H9 (cell line): ENCODE measurements at regions not wholly inside any gene's neighbourhood (a gene's known extent, or its start where the extent isn't known, plus 50 kb on each side); places are given as distances from the start of the nearest gene placed in this dataset.

ENCODE experiments used
- DNase-seq: peaks from one replicate; pipeline ENCODE4 v3.0.0-alpha.2; 2017
- H2AFZ ChIP-seq: one replicate; pipeline ENCODE4 v1.6.1; 2013; ENCODE audit warnings: mild to moderate bottlenecking, low read length, control low read depth, moderate library complexity
- H2AK5ac ChIP-seq: 2 replicates; pipeline ENCODE4 v1.6.1; 2013; ENCODE audit warnings: low read length, control low read depth, mixed read lengths; ENCODE audit not compliant: insufficient read length
- H2BK120ac ChIP-seq: one replicate; pipeline ENCODE4 v1.6.1; 2013; ENCODE audit warnings: low read depth, mild to moderate bottlenecking, low read length, control low read depth, inconsistent platforms; ENCODE audit not compliant: poor library complexity, severe bottlenecking
- H2BK12ac ChIP-seq: 2 replicates; pipeline ENCODE4 v1.6.1; 2013; ENCODE audit warnings: low read length, control low read depth, mixed read lengths, low read depth; ENCODE audit not compliant: insufficient read length
- H2BK15ac ChIP-seq: 2 replicates; pipeline ENCODE4 v1.6.1; 2013; ENCODE audit warnings: low read depth, low read length, control low read depth
- H2BK20ac ChIP-seq: one replicate; pipeline ENCODE4 v1.6.1; 2013; ENCODE audit warnings: low read depth, mild to moderate bottlenecking, low read length, control low read depth, inconsistent platforms; ENCODE audit not compliant: poor library complexity, severe bottlenecking
- H2BK5ac ChIP-seq: 2 replicates; pipeline ENCODE4 v1.6.1; 2013; ENCODE audit warnings: low read length, control low read depth, mixed read lengths; ENCODE audit not compliant: insufficient read length
- H3K14ac ChIP-seq: 2 replicates; pipeline ENCODE4 v1.6.1; 2013; ENCODE audit warnings: low read length, control low read depth; ENCODE audit not compliant: insufficient read depth
- H3K18ac ChIP-seq: 2 replicates; pipeline ENCODE4 v1.6.1; 2013; ENCODE audit warnings: low read depth, mild to moderate bottlenecking, mixed read lengths, low read length, control low read depth; ENCODE audit not compliant: insufficient read length
- H3K23ac ChIP-seq: 2 replicates; pipeline ENCODE4 v1.6.1; 2013; ENCODE audit warnings: low read length, control low read depth, mixed read lengths, low read depth; ENCODE audit not compliant: insufficient read length
- H3K23me2 ChIP-seq: 2 replicates; pipeline ENCODE4 v1.6.1; 2013; ENCODE audit warnings: low read depth, mild to moderate bottlenecking, mixed read lengths, low read length, control low read depth; ENCODE audit not compliant: insufficient read length, poor library complexity, severe bottlenecking
- H3K27ac ChIP-seq: 2 replicates; pipeline ENCODE4 v1.5.1; 2013; ENCODE audit warnings: low read length, control low read depth, mixed read lengths, low read depth; ENCODE audit not compliant: insufficient read length
- H3K27me3 ChIP-seq: 2 replicates; pipeline ENCODE4 v1.6.1; 2013; ENCODE audit warnings: low read length, control low read depth, inconsistent platforms; ENCODE audit not compliant: insufficient read depth
- H3K4ac ChIP-seq: 2 replicates; pipeline ENCODE4 v1.6.1; 2013; ENCODE audit warnings: low read depth, mild to moderate bottlenecking, control low read depth, inconsistent platforms, low read length, moderate library complexity
- H3K4me1 ChIP-seq: 2 replicates; pipeline ENCODE4 v1.6.1; 2013; ENCODE audit warnings: low read length, control low read depth, inconsistent platforms; ENCODE audit not compliant: insufficient read depth
- H3K4me2 ChIP-seq: 2 replicates; pipeline ENCODE4 v1.6.1; 2013; ENCODE audit warnings: low read length, control low read depth, mixed read lengths; ENCODE audit not compliant: insufficient read length, insufficient read depth
- H3K56ac ChIP-seq: 2 replicates; pipeline ENCODE4 v1.6.1; 2013; ENCODE audit warnings: low read depth, mild to moderate bottlenecking, mixed read lengths, low read length, control low read depth; ENCODE audit not compliant: insufficient read length
- H3K79me1 ChIP-seq: 2 replicates; pipeline ENCODE4 v1.6.1; 2013; ENCODE audit warnings: low read depth, mild to moderate bottlenecking, moderate library complexity, low read length, control low read depth, inconsistent platforms; ENCODE audit not compliant: insufficient read depth, poor library complexity, severe bottlenecking
- H3K79me2 ChIP-seq: 2 replicates; pipeline ENCODE4 v1.6.1; 2013; ENCODE audit warnings: low read length, control low read depth, inconsistent platforms; ENCODE audit not compliant: insufficient read depth
- H3K9ac ChIP-seq: 2 replicates; pipeline ENCODE4 v1.6.1; 2013; ENCODE audit warnings: low read length, control low read depth, mixed read lengths; ENCODE audit not compliant: insufficient read length; ENCODE audit errors: extremely low read depth
- H3K9me3 ChIP-seq: one replicate; pipeline ENCODE4 v1.6.1; 2013; ENCODE audit warnings: low read depth, low read length, inconsistent platforms; ENCODE audit not compliant: control insufficient read depth
- H3T11ph ChIP-seq: one replicate; pipeline ENCODE4 v1.6.1; 2013; ENCODE audit warnings: mild to moderate bottlenecking, low read length, control low read depth, inconsistent platforms
- H4K20me1 ChIP-seq: one replicate; pipeline ENCODE4 v1.6.1; 2013; ENCODE audit not compliant: control insufficient read depth, insufficient read length, insufficient read depth
- H4K5ac ChIP-seq: 2 replicates; pipeline ENCODE4 v1.6.1; 2013; ENCODE audit warnings: low read depth, mild to moderate bottlenecking, mixed read lengths, low read length, control low read depth; ENCODE audit not compliant: insufficient read length
- H4K8ac ChIP-seq: replicated peaks from 2 replicates; pipeline ENCODE4 v1.6.1; 2013; ENCODE audit warnings: low read length, control low read depth, mixed read lengths, low read depth; ENCODE audit not compliant: insufficient read length
- H4K91ac ChIP-seq: 2 replicates; pipeline ENCODE4 v1.6.1; 2013; ENCODE audit warnings: low read depth, mild to moderate bottlenecking, moderate library complexity, mixed read lengths, low read length, control low read depth; ENCODE audit not compliant: insufficient read length
- H3K27ac Mint-ChIP-seq, 3 experiments: 2 replicates in 2 of 3; 3 replicates in 1 of 3; pipeline ENCODE4 v1.8.0; 2020 to 2021; ENCODE audit warnings: mixed read lengths in 3 of 3, mild to moderate bottlenecking in 1 of 3, moderate library complexity in 1 of 3
- H3K27me3 Mint-ChIP-seq: 2 replicates; pipeline ENCODE4 v1.8.0; 2021; ENCODE audit warnings: low read depth, mild to moderate bottlenecking, moderate library complexity, mixed read lengths
- H3K36me3 Mint-ChIP-seq, 3 experiments: 2 replicates in 2 of 3; 3 replicates in 1 of 3; pipeline ENCODE4 v1.8.0; 2020 to 2021; ENCODE audit warnings: low read depth in 3 of 3, mixed read lengths in 3 of 3; ENCODE audit not compliant: insufficient read depth in 1 of 3
- H3K4me1 Mint-ChIP-seq, 2 experiments: 2 replicates each; pipeline ENCODE4 v1.8.0; 2020; ENCODE audit warnings: mixed read lengths in 2 of 2
- H3K4me3 Mint-ChIP-seq, 2 experiments: 2 replicates in 1 of 2; 3 replicates in 1 of 2; pipeline ENCODE4 v1.8.0; 2020 to 2021; ENCODE audit warnings: mild to moderate bottlenecking in 2 of 2, mixed read lengths in 2 of 2, moderate library complexity in 1 of 2
- H3K9me3 Mint-ChIP-seq, 2 experiments: 2 replicates in 1 of 2; 3 replicates in 1 of 2; pipeline ENCODE4 v1.8.0; 2020; ENCODE audit warnings: mild to moderate bottlenecking in 2 of 2, mixed read lengths in 2 of 2, moderate library complexity in 1 of 2
- WGBS: extraction: QIAGEN DNeasy Blood & Tissue Kit; methylation state at CpG from one replicate; pipeline ENCODE4 v1.1.7; 2013; ENCODE audit warnings: missing lambda C conversion rate, low lambda C conversion rate, mixed read lengths; ENCODE audit not compliant: insufficient read length; ENCODE audit errors: extremely low coverage; 5-methylcytosine and 5-hydroxymethylcytosine counted together
- TF ChIP-seq, protein P1 (sequence below): fragments of 200-600 bp; sonication (generic); conservative IDR thresholded peaks from 3 replicates; pipeline ENCODE4 v1.8.0; 2021; ENCODE audit warnings: antibody characterized with exemption, mild to moderate bottlenecking

DNA sequence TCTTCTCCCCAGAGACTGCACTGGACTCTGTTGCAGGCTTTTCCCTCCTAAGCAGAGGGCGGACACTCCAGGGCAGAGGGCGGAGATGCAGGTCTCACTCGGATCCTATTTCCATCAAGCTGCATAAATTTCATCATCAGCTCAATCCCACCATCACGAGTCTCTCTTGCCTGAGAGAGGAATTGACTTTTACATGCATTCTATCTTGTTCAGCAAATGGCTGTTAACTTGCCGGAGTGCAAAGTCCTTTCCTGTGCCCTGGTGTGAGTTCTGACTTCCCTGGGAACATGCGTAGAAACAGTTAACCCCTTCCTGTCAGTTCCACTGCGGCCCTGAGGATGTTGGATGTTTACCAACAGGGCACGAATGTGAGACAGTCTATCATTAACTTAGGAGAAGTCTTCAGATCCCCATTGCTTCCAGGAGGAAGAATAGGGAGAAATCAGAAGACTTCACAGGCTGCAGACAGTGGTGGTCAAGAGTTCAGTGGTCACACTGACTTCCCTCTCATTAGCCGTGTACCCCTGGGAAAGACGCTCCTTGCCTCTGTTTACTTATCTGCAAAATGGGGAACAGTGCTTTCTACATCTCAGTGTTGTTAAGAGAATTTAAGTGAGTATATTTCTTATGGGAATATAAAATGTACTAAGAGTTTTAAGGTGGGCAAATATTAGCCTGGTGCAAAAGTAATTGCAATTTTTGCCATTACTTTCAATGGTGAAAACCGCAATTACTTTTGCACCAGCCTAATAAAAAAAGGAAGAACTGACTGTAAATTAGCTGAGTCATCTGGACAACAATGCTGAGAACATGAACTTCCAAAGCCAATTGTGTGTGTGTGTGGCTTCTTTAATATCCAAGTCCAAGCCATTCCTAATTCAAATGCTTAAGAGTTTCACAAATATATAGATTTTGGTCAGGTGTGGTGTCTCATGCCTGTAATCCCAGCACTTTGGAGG is 248.0 kb downstream of the DRD1 start:
- DNase-seq, result peak; percentile 42
- H3K23ac ChIP-seq, result no peak overlapping the region
- no peak overlapping the region for H2AK5ac ChIP-seq
- H3K79me2 ChIP-seq, result no peaks in the 10 kb centered on the region
- H3K27me3 ChIP-seq, result no peaks in the 10 kb centered on the region
- H3K27ac Mint-ChIP-seq, result no peak overlapping the region
- H2BK120ac ChIP-seq, result no peak overlapping the region
- peak overlapping the region; percentile 52 for H2AFZ ChIP-seq
- TF ChIP-seq, protein P1, sequence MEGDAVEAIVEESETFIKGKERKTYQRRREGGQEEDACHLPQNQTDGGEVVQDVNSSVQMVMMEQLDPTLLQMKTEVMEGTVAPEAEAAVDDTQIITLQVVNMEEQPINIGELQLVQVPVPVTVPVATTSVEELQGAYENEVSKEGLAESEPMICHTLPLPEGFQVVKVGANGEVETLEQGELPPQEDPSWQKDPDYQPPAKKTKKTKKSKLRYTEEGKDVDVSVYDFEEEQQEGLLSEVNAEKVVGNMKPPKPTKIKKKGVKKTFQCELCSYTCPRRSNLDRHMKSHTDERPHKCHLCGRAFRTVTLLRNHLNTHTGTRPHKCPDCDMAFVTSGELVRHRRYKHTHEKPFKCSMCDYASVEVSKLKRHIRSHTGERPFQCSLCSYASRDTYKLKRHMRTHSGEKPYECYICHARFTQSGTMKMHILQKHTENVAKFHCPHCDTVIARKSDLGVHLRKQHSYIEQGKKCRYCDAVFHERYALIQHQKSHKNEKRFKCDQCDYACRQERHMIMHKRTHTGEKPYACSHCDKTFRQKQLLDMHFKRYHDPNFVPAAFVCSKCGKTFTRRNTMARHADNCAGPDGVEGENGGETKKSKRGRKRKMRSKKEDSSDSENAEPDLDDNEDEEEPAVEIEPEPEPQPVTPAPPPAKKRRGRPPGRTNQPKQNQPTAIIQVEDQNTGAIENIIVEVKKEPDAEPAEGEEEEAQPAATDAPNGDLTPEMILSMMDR, result no peak
- H3K14ac ChIP-seq, result no peak overlapping the region
- H3K4ac ChIP-seq, result no peak overlapping the region
- H3K36me3 Mint-ChIP-seq, result peaks cover 1 to 11% (median 3%) of the 10 kb centered on the region in 3 experiments; a peak in 3 of 7 replicates
- no peak overlapping the region for H2BK12ac ChIP-seq
- no peak overlapping the region for H2BK15ac ChIP-seq
- peaks cover 4% of the 10 kb centered on the region for H3K27me3 Mint-ChIP-seq
- H3K9ac ChIP-seq, result no peak overlapping the region
- no peaks in the 10 kb centered on the region; the same call in 1 of the 2 replicates for H3K4me1 ChIP-seq
- H3K9me3 ChIP-seq, result no peaks in the 10 kb centered on the region
- no CpG with 5 or more reads among the region's 11 CpGs for WGBS
- no peak overlapping the region for H4K8ac ChIP-seq
- H3K79me1 ChIP-seq, result no peaks in the 10 kb centered on the region
- H4K91ac ChIP-seq, result no peak overlapping the region
- H3K56ac ChIP-seq, result no peak overlapping the region
- H3K4me1 Mint-ChIP-seq, result peaks cover 18% of the 10 kb centered on the region in 2 experiments
- no peak overlapping the region for H3K18ac ChIP-seq
- H2BK20ac ChIP-seq, result no peak overlapping the region
- H3T11ph ChIP-seq, result no peak overlapping the region
- H3K27ac ChIP-seq, result no peak overlapping the region
- H2BK5ac ChIP-seq, result no peak overlapping the region
- peaks cover 2 to 11% of the 10 kb centered on the region in 2 experiments; a peak in 4 of 5 replicates for H3K9me3 Mint-ChIP-seq
- no peak overlapping the region for H4K5ac ChIP-seq
- no peaks in the 10 kb centered on the region for H4K20me1 ChIP-seq
- H3K23me2 ChIP-seq, result no peaks in the 10 kb centered on the region
- peak overlapping the region; percentile 43 for H3K4me2 ChIP-seq
- H3K4me3 Mint-ChIP-seq, result peak overlapping the region; percentile 44 to 49; a peak in 3 of 5 replicates
